GM21390 (cell line): ENCODE measurements at regions not wholly inside any gene's neighbourhood (a gene's known extent, or its start where the extent isn't known, plus 50 kb on each side); places are given as distances from the start of the nearest gene placed in this dataset.

ENCODE experiments used
- ATAC-seq: cut with Tn5 transposase; IDR thresholded peaks from one replicate; pipeline ENCODE4 v1.9.1; 2021; ENCODE audit not compliant: unreplicated experiment

- ATAC-seq: no peak
These were observed 66.3 kb upstream of the SORCS3 start for GRCh38 chr10:104574838-104575237.

GRCh38 chr10:104576611-104577010 is 64.5 kb upstream of the SORCS3 start:
- no peak for ATAC-seq

GRCh38 chr10:104577163-104577562 is 63.9 kb upstream of the SORCS3 start:
- no peak for ATAC-seq

GRCh38 chr10:104577861-104578521 is 63.1 kb upstream of the SORCS3 start:
- no peak for ATAC-seq

GRCh38 chr10:104578671-104579070 is 62.4 kb upstream of the SORCS3 start:
- no peak for ATAC-seq

GRCh38 chr10:104579136-104579535 is 62.0 kb upstream of the SORCS3 start:
- no peak for ATAC-seq

GRCh38 chr10:104580321-104580720 is 60.8 kb upstream of the SORCS3 start:
- ATAC-seq: no peak

- peak; percentile 81 for ATAC-seq
These were observed 60.1 kb upstream of the SORCS3 start for GRCh38 chr10:104580774-104581675.

- no peak for ATAC-seq
These were observed 59.0 kb upstream of the SORCS3 start for GRCh38 chr10:104581884-104582601.

- no peak for ATAC-seq
These were observed 58.5 kb upstream of the SORCS3 start for GRCh38 chr10:104582602-104582951.

- ATAC-seq: no peak
These were observed 58.1 kb upstream of the SORCS3 start for GRCh38 chr10:104582966-104583365.

- no peak for ATAC-seq
These were observed 56.5 kb upstream of the SORCS3 start for GRCh38 chr10:104584541-104584940.

GRCh38 chr10:104587751-104588150 is 53.3 kb upstream of the SORCS3 start:
- no peak for ATAC-seq

- no peak for ATAC-seq
These were observed 51.7 kb upstream of the SORCS3 start for GRCh38 chr10:104589431-104589830.

GRCh38 chr10:104589871-104590270 is 51.2 kb upstream of the SORCS3 start:
- ATAC-seq: no peak
